Neural progenitor cell (in vitro differentiated cells): ENCODE measurements at regions not wholly inside any gene's neighbourhood (a gene's known extent, or its start where the extent isn't known, plus 50 kb on each side); places are given as distances from the start of the nearest gene placed in this dataset.

Source experiments
- DNase-seq: peaks from one replicate; pipeline ENCODE4 v3.0.0-alpha.2; 2016; ENCODE audit warnings: low spot score
- H2AFZ ChIP-seq: fragments of 200-600 bp; sonication (generic); replicated peaks from 2 replicates; pipeline ENCODE4 v1.6.1; 2016; ENCODE audit warnings: antibody characterized with exemption
- H3F3A ChIP-seq: fragments of 200-600 bp; sonication (generic); 2 replicates; pipeline ENCODE4 v1.6.1; 2016; ENCODE audit warnings: antibody characterized with exemption, low read depth
- H3K27ac ChIP-seq: fragments of 200-600 bp; sonication (generic); 2 replicates; pipeline ENCODE4 v1.5.1; 2016; ENCODE audit warnings: mild to moderate bottlenecking
- H3K27me3 ChIP-seq: fragments of 200-600 bp; sonication (generic); 2 replicates; pipeline ENCODE4 v1.6.1; 2016; ENCODE audit warnings: mild to moderate bottlenecking, moderate library complexity
- H3K36me3 ChIP-seq: fragments of 200-600 bp; sonication (generic); 2 replicates; pipeline ENCODE4 v1.5.1; 2016
- H3K4me1 ChIP-seq: fragments of 200-600 bp; sonication (generic); 2 replicates; pipeline ENCODE4 v1.6.1; 2016; ENCODE audit warnings: mixed run types
- H3K4me2 ChIP-seq: fragments of 200-600 bp; sonication (generic); 2 replicates; pipeline ENCODE4 v1.6.1; 2016
- H3K4me3 ChIP-seq: fragments of 200-600 bp; sonication (generic); 2 replicates; pipeline ENCODE4 v1.5.1; 2016
- H3K79me2 ChIP-seq: fragments of 200-600 bp; sonication (generic); 2 replicates; pipeline ENCODE4 v1.6.1; 2016; ENCODE audit warnings: low read depth
- H3K9ac ChIP-seq: fragments of 200-600 bp; sonication (generic); 2 replicates; pipeline ENCODE4 v1.6.1; 2016
- H3K9me3 ChIP-seq: fragments of 200-600 bp; sonication (generic); 2 replicates; pipeline ENCODE4 v1.5.1; 2016; ENCODE audit warnings: low read depth
- H4K20me1 ChIP-seq: fragments of 200-600 bp; sonication (generic); 2 replicates; pipeline ENCODE4 v1.6.1; 2016; ENCODE audit warnings: low read depth
- H3K27ac Mint-ChIP-seq: 3 replicates; pipeline ENCODE4 v1.8.0; 2021; ENCODE audit warnings: mixed read lengths
- H3K27me3 Mint-ChIP-seq: 2 replicates; pipeline ENCODE4 v1.8.0; 2022; ENCODE audit warnings: low read depth, mild to moderate bottlenecking, inconsistent platforms, moderate library complexity, mixed read lengths; ENCODE audit not compliant: insufficient read depth
- H3K36me3 Mint-ChIP-seq: 3 replicates; pipeline ENCODE4 v1.8.0; 2021; ENCODE audit warnings: mixed read lengths
- H3K4me1 Mint-ChIP-seq: 3 replicates; pipeline ENCODE4 v1.8.0; 2021; ENCODE audit warnings: mixed read lengths
- H3K4me3 Mint-ChIP-seq: 3 replicates; pipeline ENCODE4 v1.8.0; 2021; ENCODE audit warnings: mild to moderate bottlenecking, moderate library complexity, mixed read lengths
- H3K9me3 Mint-ChIP-seq: 3 replicates; pipeline ENCODE4 v1.8.0; 2020; ENCODE audit warnings: mixed read lengths
- EZH2 ChIP-seq: fragments of 200-600 bp; sonication (generic); IDR thresholded peaks from 2 replicates; pipeline ENCODE4 v1.6.1; 2017; ENCODE audit warnings: antibody characterized with exemption, mild to moderate bottlenecking, moderate library complexity
- EZH2phosphoT487 ChIP-seq: fragments of 200-600 bp; sonication (generic); IDR thresholded peaks from 2 replicates; pipeline ENCODE4 v1.6.1; 2017; ENCODE audit warnings: antibody characterized with exemption
- TF ChIP-seq, protein P1 (sequence below): fragments of 200-600 bp; sonication (generic); IDR thresholded peaks from 2 replicates; pipeline ENCODE4 v1.5.1; 2017; ENCODE audit warnings: antibody characterized with exemption, mild to moderate bottlenecking

DNA sequence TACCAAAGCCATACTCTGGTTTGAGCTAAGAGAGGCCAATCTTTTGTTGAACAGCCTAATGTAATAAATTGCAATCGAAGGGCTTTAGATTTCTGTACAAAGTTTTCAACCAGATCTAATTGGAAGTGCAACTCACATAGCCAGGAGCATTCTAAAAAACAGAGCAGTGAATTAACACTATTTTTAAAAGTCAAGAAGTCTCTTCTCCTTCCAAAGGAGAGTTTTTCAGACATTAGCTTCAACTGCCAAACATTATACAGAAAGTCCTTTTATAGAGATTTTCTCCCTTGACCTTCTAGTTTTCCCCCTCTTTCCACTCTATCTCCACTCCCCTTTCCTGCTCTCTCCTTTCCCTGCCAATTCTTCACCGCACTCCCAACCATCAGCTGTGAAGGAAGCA, 259.6 kb downstream of the NOVA1 start:
- no peak overlapping the region for H3K4me3 ChIP-seq
- Mint-ChIP-seq H3K9me3 (no peaks in the 10 kb centered on the region), H3K27me3 (peaks cover 6% of the 10 kb centered on the region), H3K4me1 (no peaks in the 10 kb centered on the region), H3K36me3 (no peaks in the 10 kb centered on the region), H3K27ac (no peak overlapping the region), H3K4me3 (no peak overlapping the region)
- no peaks in the 10 kb centered on the region for H3K36me3 ChIP-seq
- H4K20me1 ChIP-seq: no peaks in the 10 kb centered on the region
- no peaks in the 10 kb centered on the region for H3K4me1 ChIP-seq
- H3K9me3 ChIP-seq: no peaks in the 10 kb centered on the region
- no peak overlapping the region for H3K9ac ChIP-seq
- TF ChIP-seq EZH2phosphoT487: no peak
- TF ChIP-seq, protein P1, sequence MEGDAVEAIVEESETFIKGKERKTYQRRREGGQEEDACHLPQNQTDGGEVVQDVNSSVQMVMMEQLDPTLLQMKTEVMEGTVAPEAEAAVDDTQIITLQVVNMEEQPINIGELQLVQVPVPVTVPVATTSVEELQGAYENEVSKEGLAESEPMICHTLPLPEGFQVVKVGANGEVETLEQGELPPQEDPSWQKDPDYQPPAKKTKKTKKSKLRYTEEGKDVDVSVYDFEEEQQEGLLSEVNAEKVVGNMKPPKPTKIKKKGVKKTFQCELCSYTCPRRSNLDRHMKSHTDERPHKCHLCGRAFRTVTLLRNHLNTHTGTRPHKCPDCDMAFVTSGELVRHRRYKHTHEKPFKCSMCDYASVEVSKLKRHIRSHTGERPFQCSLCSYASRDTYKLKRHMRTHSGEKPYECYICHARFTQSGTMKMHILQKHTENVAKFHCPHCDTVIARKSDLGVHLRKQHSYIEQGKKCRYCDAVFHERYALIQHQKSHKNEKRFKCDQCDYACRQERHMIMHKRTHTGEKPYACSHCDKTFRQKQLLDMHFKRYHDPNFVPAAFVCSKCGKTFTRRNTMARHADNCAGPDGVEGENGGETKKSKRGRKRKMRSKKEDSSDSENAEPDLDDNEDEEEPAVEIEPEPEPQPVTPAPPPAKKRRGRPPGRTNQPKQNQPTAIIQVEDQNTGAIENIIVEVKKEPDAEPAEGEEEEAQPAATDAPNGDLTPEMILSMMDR: no peak
- TF ChIP-seq EZH2: no peak
- H3K79me2 ChIP-seq: no peaks in the 10 kb centered on the region
- H3K27ac ChIP-seq: no peak overlapping the region
- H3K4me2 ChIP-seq: no peak overlapping the region
- no peak for DNase-seq
- no peaks in the 10 kb centered on the region for H3F3A ChIP-seq
- H2AFZ ChIP-seq: no peak overlapping the region
- H3K27me3 ChIP-seq: no peaks in the 10 kb centered on the region

DNA sequence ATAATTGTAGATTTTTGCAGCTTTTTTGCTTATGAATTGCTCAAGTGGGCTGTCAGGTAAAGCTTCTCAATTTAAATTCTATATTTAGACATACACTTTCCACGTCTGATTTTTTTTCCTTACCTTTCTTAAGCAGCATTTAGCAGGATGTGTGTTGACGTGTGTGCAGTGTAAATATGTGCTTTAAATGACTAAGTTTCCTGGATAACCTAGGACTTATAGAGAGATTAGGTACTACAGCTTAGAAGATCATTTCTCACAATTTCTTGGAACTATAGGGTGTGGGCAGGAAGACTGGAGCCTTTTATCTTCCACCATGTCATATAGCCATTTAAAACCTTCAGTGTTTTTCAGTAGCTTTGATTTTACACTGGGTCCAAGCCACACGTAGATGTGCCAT, 263.5 kb downstream of the NOVA1 start:
- H3F3A ChIP-seq: no peaks in the 10 kb centered on the region
- no peaks in the 10 kb centered on the region for H3K9me3 ChIP-seq
- H3K4me1 Mint-ChIP-seq: no peaks in the 10 kb centered on the region
- peaks cover 9% of the 10 kb centered on the region for H3K27me3 Mint-ChIP-seq
- no peak overlapping the region for H3K4me2 ChIP-seq
- no peaks in the 10 kb centered on the region for H3K79me2 ChIP-seq
- no peak for DNase-seq
- no peak overlapping the region for H3K4me3 ChIP-seq
- no peak overlapping the region for H3K4me3 Mint-ChIP-seq
- no peak for TF ChIP-seq EZH2phosphoT487
- TF ChIP-seq, protein P1: no peak
- no peak for TF ChIP-seq EZH2
- H2AFZ ChIP-seq: no peak overlapping the region
- no peaks in the 10 kb centered on the region for H3K36me3 Mint-ChIP-seq
- no peaks in the 10 kb centered on the region for H3K36me3 ChIP-seq
- no peak overlapping the region for H3K9ac ChIP-seq
- H3K4me1 ChIP-seq: no peaks in the 10 kb centered on the region
- H3K27ac Mint-ChIP-seq: no peak overlapping the region
- no peaks in the 10 kb centered on the region for H3K27me3 ChIP-seq
- no peaks in the 10 kb centered on the region for H4K20me1 ChIP-seq
- H3K9me3 Mint-ChIP-seq: no peaks in the 10 kb centered on the region
- no peak overlapping the region for H3K27ac ChIP-seq

DNA sequence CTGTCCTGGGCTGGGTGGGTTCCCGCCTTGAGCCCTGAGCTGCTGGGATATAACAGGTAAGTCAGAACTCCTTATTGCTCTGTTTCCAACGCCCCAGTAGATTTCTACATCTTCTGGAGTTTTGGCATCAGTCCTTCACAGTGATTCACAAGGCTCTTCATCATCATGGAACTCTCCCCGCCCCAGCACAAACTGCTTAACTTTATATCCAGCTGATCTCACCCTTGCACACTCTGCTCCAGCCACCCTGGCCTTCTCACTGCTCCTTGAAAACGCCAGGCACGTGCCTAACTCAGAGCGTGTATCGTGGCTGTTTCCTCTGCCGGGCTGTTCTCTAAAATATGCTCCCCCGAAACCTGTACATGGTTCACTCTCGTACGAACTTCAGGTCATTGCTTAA, 264.9 kb downstream of the NOVA1 start:
- Mint-ChIP-seq H3K9me3 (no peaks in the 10 kb centered on the region), H3K4me1 (peaks cover 9% of the 10 kb centered on the region)
- H2AFZ ChIP-seq: no peak overlapping the region

More for the DNA sequence above, 264.9 kb downstream of the NOVA1 start:
- DNase-seq: no peak
- H3K4me2 ChIP-seq: no peak overlapping the region
- H3K4me1 ChIP-seq: no peaks in the 10 kb centered on the region
- H3K9me3 ChIP-seq: no peaks in the 10 kb centered on the region
- H3F3A ChIP-seq: no peaks in the 10 kb centered on the region
- no peak overlapping the region for H3K27ac ChIP-seq
- no peaks in the 10 kb centered on the region for H3K79me2 ChIP-seq
- H3K4me3 ChIP-seq: no peak overlapping the region
- no peak overlapping the region for H3K9ac ChIP-seq
- Mint-ChIP-seq H3K4me3 (no peak overlapping the region), H3K27ac (no peak overlapping the region), H3K27me3 (peaks cover 9% of the 10 kb centered on the region), H3K36me3 (no peaks in the 10 kb centered on the region)
- no peaks in the 10 kb centered on the region for H4K20me1 ChIP-seq
- no peak for TF ChIP-seq EZH2phosphoT487
- TF ChIP-seq, protein P1: no peak
- TF ChIP-seq EZH2: no peak
- no peaks in the 10 kb centered on the region for H3K36me3 ChIP-seq
- no peaks in the 10 kb centered on the region for H3K27me3 ChIP-seq
